GM23338 (cell line): ENCODE measurements at regions not wholly inside any gene's neighbourhood (a gene's known extent, or its start where the extent isn't known, plus 50 kb on each side); places are given as distances from the start of the nearest gene placed in this dataset.

Experiments used
- CREB1 ChIP-seq: fragments of 250-450 bp; sonication (Bioruptor Pico); IDR thresholded peaks from 2 replicates; pipeline ENCODE4 v1.5.0; 2020; ENCODE audit warnings: low read depth, mild to moderate bottlenecking, moderate library complexity
- CTCF ChIP-seq, 2 experiments: fragments of 200-600 bp in 1 of 2; sonication (generic) in 1 of 2; conservative IDR thresholded peaks; 2 replicates each; pipeline versions ENCODE4 v1.5.1 to v1.6.1; 2016 to 2017; ENCODE audit warnings: antibody characterized with exemption in 2 of 2, low read depth in 2 of 2, mild to moderate bottlenecking in 2 of 2, moderate library complexity in 1 of 2
- ETS1 ChIP-seq: IDR thresholded peaks from 2 replicates; pipeline ENCODE4 v1.6.1; 2016; ENCODE audit warnings: antibody characterized with exemption
- NANOG ChIP-seq: IDR thresholded peaks from 2 replicates; pipeline ENCODE4 v1.6.1; 2016; ENCODE audit warnings: antibody characterized with exemption, borderline replicate concordance
- POLR2AphosphoS5 ChIP-seq: IDR thresholded peaks from 2 replicates; pipeline ENCODE4 v1.6.1; 2016; ENCODE audit warnings: antibody characterized with exemption, low read depth
- STAT1 ChIP-seq: IDR thresholded peaks from one replicate; pipeline ENCODE4 v1.6.1; 2016; ENCODE audit warnings: antibody characterized with exemption; ENCODE audit not compliant: unreplicated experiment
- ZNF331 ChIP-seq: fragments of 250-450 bp; sonication (Bioruptor Pico); IDR thresholded peaks from 2 replicates; pipeline ENCODE4 v1.5.0; 2020; ENCODE audit warnings: low read depth, mild to moderate bottlenecking, moderate library complexity
- ZNF462 ChIP-seq: fragments of 250-450 bp; sonication (Bioruptor Pico); IDR thresholded peaks from 2 replicates; pipeline ENCODE4 v1.5.0; 2020; ENCODE audit warnings: mild to moderate bottlenecking, moderate library complexity

GRCh38 chr15:25226360-25226759, 212.5 kb downstream of the UBE3A start (continued):
- TF ChIP-seq CTCF (conservative IDR thresholded peaks at IDR 0.05; ENCODE audit: low read depth in 2 of 2), result no peak
- no peak for TF ChIP-seq STAT1
- TF ChIP-seq ETS1, result no peak
- TF ChIP-seq POLR2AphosphoS5, result no peak
- TF ChIP-seq ZNF331 (CRISPR knock-in tag), result no peak
- TF ChIP-seq NANOG, result no peak
- no peak for TF ChIP-seq ZNF462 (CRISPR knock-in tag)
- no peak for TF ChIP-seq CREB1 (CRISPR knock-in tag)
